HCT116 (cell line): ENCODE measurements at regions not wholly inside any gene's neighbourhood (a gene's known extent, or its start where the extent isn't known, plus 50 kb on each side); places are given as distances from the start of the nearest gene placed in this dataset.

Source experiments
- ATAC-seq: fragments of 200-7000 bp; cut with Tn5 transposase; 2 replicates; pipeline ENCODE4 v1.9.1; 2020; ENCODE audit warnings: mild to moderate bottlenecking, moderate library complexity
- BruUV-seq: library from RNA; stranded (reverse); fragments of 400-500 nt; replicated peaks from 2 replicates; lab custom pipeline; 2021; lab: Mats Ljungman, UMichigan
- CTCF ChIA-PET: fragments of 300-600 bp; sonication (Branson Sonifier 250); formaldehyde crosslinking; loops from one replicate; lab custom pipeline; 2021; ENCODE audit warnings: antibody characterized with exemption; lab: Charles Lee
- POLR2A ChIA-PET: fragments of 300-600, 350-600 bp; sonication (Branson Sonifier 250); formaldehyde crosslinking; loops from one replicate; lab custom pipeline; 2021; ENCODE audit warnings: antibody characterized with exemption; lab: Charles Lee
- RAD21 ChIA-PET, 2 experiments: fragments of 300-600 bp; sonication (Branson Sonifier 250); formaldehyde crosslinking; loops; one replicate each; lab custom pipeline; 2023; ENCODE audit warnings: low total read pairs in 2 of 2; ENCODE audit not compliant: uncharacterized antibody in 2 of 2, unreplicated experiment in 2 of 2, low non-redundant PET in 1 of 2; lab: Charles Lee
- DNase-seq: peaks from one replicate; pipeline ENCODE4 v3.0.0-alpha.2; 2010; ENCODE audit warnings: low read depth, low spot score
- H2AFZ ChIP-seq: fragments of 200-600 bp; shearing (Covaris generic), sonication (generic); 2 replicates; pipeline ENCODE4 v1.6.1; 2017; ENCODE audit warnings: low read depth, mixed run types, mixed read lengths, antibody characterized with exemption, low read length; ENCODE audit not compliant: poor library complexity, severe bottlenecking
- H3K27ac ChIP-seq: 2 replicates; pipeline ENCODE4 v1.5.1; 2012; ENCODE audit warnings: low read depth, low read length
- H3K27me3 ChIP-seq: fragments of 200-600 bp; sonication (generic); 2 replicates; pipeline ENCODE4 v1.6.1; 2016; ENCODE audit warnings: mixed run types, low read length, mixed read lengths; ENCODE audit not compliant: insufficient read depth
- H3K36me3 ChIP-seq, 2 experiments: fragments of 200-500 bp in 1 of 2; fragments of 200-600 bp in 1 of 2; sonication (Bioruptor generic) in 1 of 2; sonication (generic) in 1 of 2; 2 replicates each; pipeline versions ENCODE4 v1.5.1 to v1.6.1; 2014 to 2016; ENCODE audit warnings: low read length in 2 of 2, inconsistent platforms in 1 of 2, mixed read lengths in 1 of 2, mixed run types in 1 of 2; ENCODE audit not compliant: insufficient read depth in 2 of 2, control insufficient read depth in 1 of 2
- H3K4me1 ChIP-seq, 2 experiments: fragments of 200-600 bp in 1 of 2; sonication (generic) in 1 of 2; 2 replicates each; pipeline versions ENCODE4 v1.5.1 to v1.6.1; 2012 to 2017; ENCODE audit warnings: low read length in 2 of 2, inconsistent platforms in 1 of 2, mild to moderate bottlenecking in 1 of 2, mixed read lengths in 1 of 2, mixed run types in 1 of 2, moderate library complexity in 1 of 2; ENCODE audit not compliant: insufficient read depth in 2 of 2, control insufficient read depth in 1 of 2
- H3K4me2 ChIP-seq: fragments of 200-600 bp; sonication (generic); 2 replicates; pipeline ENCODE4 v1.6.1; 2017; ENCODE audit warnings: mixed run types, low read length, mixed read lengths
- H3K4me3 ChIP-seq, 2 experiments: fragments of 200-600 bp in 1 of 2; sonication (generic) in 1 of 2; replicated peaks in 1 of 2; 2 replicates each; pipeline ENCODE4 v1.5.1; 2011 to 2016; ENCODE audit warnings: low read length in 2 of 2, control low read depth in 1 of 2, low read depth in 1 of 2, mild to moderate bottlenecking in 1 of 2, mixed read lengths in 1 of 2, mixed run types in 1 of 2
- H3K79me2 ChIP-seq: fragments of 200-600 bp; sonication (generic); 2 replicates; pipeline ENCODE4 v1.6.1; 2017; ENCODE audit warnings: mild to moderate bottlenecking, mixed run types, low read length, moderate library complexity, mixed read lengths; ENCODE audit not compliant: insufficient read depth
- H3K9ac ChIP-seq: fragments of 200-600 bp; sonication (generic); 2 replicates; pipeline ENCODE4 v1.6.1; 2016; ENCODE audit warnings: low read length, mixed read lengths
- H3K9me2 ChIP-seq: fragments of 200-600 bp; sonication (generic), shearing (Covaris generic); 2 replicates; pipeline ENCODE4 v1.6.1; 2017; ENCODE audit warnings: mixed run types, mild to moderate bottlenecking, moderate library complexity; ENCODE audit not compliant: insufficient read depth
- H3K9me3 ChIP-seq, 2 experiments: fragments of 200-500 bp in 1 of 2; fragments of 200-600 bp in 1 of 2; sonication (Bioruptor generic) in 1 of 2; sonication (generic) in 1 of 2; 2 replicates each; pipeline ENCODE4 v1.6.1; 2014 to 2017; ENCODE audit warnings: low read length in 2 of 2, mixed read lengths in 2 of 2, inconsistent platforms in 1 of 2, low read depth in 1 of 2, mild to moderate bottlenecking in 1 of 2, mixed run types in 1 of 2, moderate library complexity in 1 of 2; ENCODE audit not compliant: control insufficient read depth in 1 of 2, insufficient read depth in 1 of 2
- H4K20me1 ChIP-seq: fragments of 200-600 bp; sonication (generic), shearing (Covaris generic); 2 replicates; pipeline ENCODE4 v1.6.1; 2017; ENCODE audit warnings: mixed run types, mild to moderate bottlenecking, moderate library complexity; ENCODE audit not compliant: insufficient read depth
- CTCF ChIP-seq, 3 experiments: fragments of 200-600 bp in 1 of 3; sonication (generic) in 1 of 3; IDR thresholded peaks in 2 of 3; conservative IDR thresholded peaks in 1 of 3; 2 replicates each; pipeline ENCODE4 v1.5.1; 2012 to 2017; ENCODE audit warnings: low read depth in 2 of 3, low read length in 2 of 3, antibody characterized with exemption in 1 of 3, borderline replicate concordance in 1 of 3, control low read depth in 1 of 3, mild to moderate bottlenecking in 1 of 3, mixed read lengths in 1 of 3, mixed run types in 1 of 3, moderate library complexity in 1 of 3; ENCODE audit not compliant: insufficient read depth in 1 of 3
- EGR1 ChIP-seq: IDR thresholded peaks from 2 replicates; pipeline ENCODE4 v1.6.1; 2012; ENCODE audit warnings: low read depth
- ELF1 ChIP-seq: IDR thresholded peaks from 2 replicates; pipeline ENCODE4 v1.6.1; 2012; ENCODE audit warnings: low read depth, borderline replicate concordance
- MAX ChIP-seq: IDR thresholded peaks from 2 replicates; pipeline ENCODE4 v1.6.1; 2012
- SIN3A ChIP-seq: IDR thresholded peaks from 2 replicates; pipeline ENCODE4 v1.6.1; 2012; ENCODE audit warnings: low read depth
- SP1 ChIP-seq: IDR thresholded peaks from 2 replicates; pipeline ENCODE4 v1.6.1; 2012; ENCODE audit warnings: low read depth
- SRF ChIP-seq: IDR thresholded peaks from 2 replicates; pipeline ENCODE4 v1.6.1; 2012; ENCODE audit warnings: low read depth
- ZBTB33 ChIP-seq: IDR thresholded peaks from 2 replicates; pipeline ENCODE4 v1.6.1; 2011; ENCODE audit warnings: mild to moderate bottlenecking, low read length, moderate library complexity; ENCODE audit not compliant: insufficient replicate concordance; ENCODE audit errors: extremely low read depth
- ZFX ChIP-seq: fragments of 450-650 bp; IDR thresholded peaks from 2 replicates; pipeline ENCODE4 v1.6.1; 2017
- intact Hi-C: fragments of 100-400 bp; cut with micrococcal nuclease; formaldehyde crosslinking; loops from 2 replicates; pipeline ENCODE4 v1.10.0; 2022

- TF ChIP-seq ZFX (no peak), CTCF (IDR thresholded peaks at IDR 0.05 in 2 of 3, conservative IDR thresholded peaks at IDR 0.05 in 1 of 3; ENCODE audit: borderline replicate concordance in 1 of 3, insufficient read depth in 1 of 3, low read depth in 2 of 3, low read length in 2 of 3) (no peak), MAX (peak; percentile 5; the same call in 1 of the 2 replicates), ELF1 (no peak), SIN3A (no peak), ZBTB33 (no peak)
- TF ChIP-seq, all 23 proteins: peak for 5
Observed at GRCh38 chr6:144953552-144954240, 668.6 kb downstream of the UTRN start (continued).

- intact Hi-C loops = no loop called here
- no peaks in the 10 kb centered on the region for H4K20me1 ChIP-seq
- no peaks in the 10 kb centered on the region for H3K36me3 ChIP-seq
- ATAC-seq = peak; percentile 68
- no peak overlapping the region for H3K9ac ChIP-seq
- no peak overlapping the region for H3K27ac ChIP-seq
- H3K79me2 ChIP-seq = no peaks in the 10 kb centered on the region
- ChIA-PET POLR2A (no interaction called here), RAD21 (no interaction called here), CTCF (no interaction called here)
- BruUV-seq = no TSS peak
- H3K27me3 ChIP-seq = no peaks in the 10 kb centered on the region
- H2AFZ ChIP-seq = peak overlapping the region; percentile 77
- no peak for TF ChIP-seq EGR1
- no peak for TF ChIP-seq SRF
- no peak for TF ChIP-seq SP1
- H3K9me2 ChIP-seq = no peaks in the 10 kb centered on the region
- no peak for DNase-seq
- no peak overlapping the region for H3K4me3 ChIP-seq
- peak overlapping the region; percentile 42 for H3K4me2 ChIP-seq
- H3K4me1 ChIP-seq = peaks cover 5 to 24% of the 10 kb centered on the region in 2 experiments; a peak in 3 of 4 replicates
- H3K9me3 ChIP-seq = no peaks in the 10 kb centered on the region
Observed at GRCh38 chr6:144954241-144954556, 669.1 kb downstream of the UTRN start.
